ENCODE measurements at regions not wholly inside any gene's neighbourhood (a gene's known extent, or its start where the extent isn't known, plus 50 kb on each side); places are given as distances from the start of the nearest gene placed in this dataset.

DNA sequence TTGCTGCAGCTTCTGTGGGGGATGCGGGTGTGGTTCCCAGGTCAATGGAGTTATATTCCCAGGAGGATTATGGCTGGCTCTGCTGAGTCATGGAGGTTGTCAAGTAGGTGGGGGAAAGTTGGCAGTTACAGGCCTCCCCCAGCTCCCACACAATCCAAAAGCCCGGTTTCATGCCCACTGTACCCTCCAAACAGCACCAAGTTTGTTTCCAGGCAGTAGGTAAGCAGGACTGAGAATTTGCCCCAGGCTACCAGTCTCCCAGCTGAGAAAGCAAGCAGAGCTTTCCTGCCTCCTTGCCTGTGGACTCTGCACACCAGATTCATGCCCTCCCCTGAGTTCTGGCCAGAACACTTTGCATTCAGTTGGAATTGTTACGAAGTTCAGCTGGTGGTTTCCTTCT, 578.2 kb downstream of the MEI4 start:
- TF ChIP-seq, protein P1, sequence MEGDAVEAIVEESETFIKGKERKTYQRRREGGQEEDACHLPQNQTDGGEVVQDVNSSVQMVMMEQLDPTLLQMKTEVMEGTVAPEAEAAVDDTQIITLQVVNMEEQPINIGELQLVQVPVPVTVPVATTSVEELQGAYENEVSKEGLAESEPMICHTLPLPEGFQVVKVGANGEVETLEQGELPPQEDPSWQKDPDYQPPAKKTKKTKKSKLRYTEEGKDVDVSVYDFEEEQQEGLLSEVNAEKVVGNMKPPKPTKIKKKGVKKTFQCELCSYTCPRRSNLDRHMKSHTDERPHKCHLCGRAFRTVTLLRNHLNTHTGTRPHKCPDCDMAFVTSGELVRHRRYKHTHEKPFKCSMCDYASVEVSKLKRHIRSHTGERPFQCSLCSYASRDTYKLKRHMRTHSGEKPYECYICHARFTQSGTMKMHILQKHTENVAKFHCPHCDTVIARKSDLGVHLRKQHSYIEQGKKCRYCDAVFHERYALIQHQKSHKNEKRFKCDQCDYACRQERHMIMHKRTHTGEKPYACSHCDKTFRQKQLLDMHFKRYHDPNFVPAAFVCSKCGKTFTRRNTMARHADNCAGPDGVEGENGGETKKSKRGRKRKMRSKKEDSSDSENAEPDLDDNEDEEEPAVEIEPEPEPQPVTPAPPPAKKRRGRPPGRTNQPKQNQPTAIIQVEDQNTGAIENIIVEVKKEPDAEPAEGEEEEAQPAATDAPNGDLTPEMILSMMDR (IDR thresholded peaks at IDR 0.05) = no peak
- TF ChIP-seq POLR2A (IDR thresholded peaks at IDR 0.05) = no peak
- peaks cover 0 to 4% of the 10 kb centered on the region in 2 donors for H3K4me1 ChIP-seq (replicated peaks in 1 of 2)
- no peaks in the 10 kb centered on the region for H3K27me3 ChIP-seq
- intact Hi-C loops (cut with DNase I) = no loop called here
- no peaks in the 10 kb centered on the region for H3K9me3 ChIP-seq (replicated peaks in 1 of 3)
- DNase-seq = no peak
- H3K4me3 ChIP-seq = no peak overlapping the region
- H3K27ac ChIP-seq = no peak overlapping the region
- 87 to 97% (median 95%) methylated on average over 2 to 3 of the region's 3 CpGs for WGBS, 4 donors
- H3K36me3 ChIP-seq (replicated peaks in 1 of 2) = no peaks in the 10 kb centered on the region

DNA sequence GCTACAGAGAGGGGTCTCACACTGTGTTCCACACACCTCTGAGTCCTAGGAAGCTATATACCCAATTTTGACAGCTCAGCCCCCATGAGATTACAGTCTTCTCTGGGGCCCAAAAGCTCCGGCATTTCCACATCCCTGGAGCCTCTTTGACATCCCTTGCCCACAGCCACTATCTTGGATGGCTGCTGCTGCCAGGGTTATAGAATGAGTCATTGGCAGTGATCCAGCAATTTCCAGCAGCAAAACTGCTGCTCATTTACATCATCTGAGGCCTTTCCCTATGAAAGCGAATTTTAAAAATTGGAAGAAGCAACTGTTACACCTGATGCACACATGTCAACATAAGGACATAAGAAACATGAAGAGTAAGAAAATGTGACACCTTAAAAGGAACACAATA, 590.7 kb downstream of the MEI4 start:
- Histone ChIP-seq H3K27ac (no peak overlapping the region), H3K36me3 (replicated peaks in 1 of 2) (no peaks in the 10 kb centered on the region), H3K4me3 (no peak overlapping the region), H3K4me1 (replicated peaks in 1 of 2) (no peaks in the 10 kb centered on the region), H3K27me3 (no peaks in the 10 kb centered on the region), H3K9me3 (replicated peaks in 1 of 3) (peaks cover 0 to 4% (median 0%) of the 10 kb centered on the region in 3 donors)
- WGBS, 4 donors = 81 to 96% (median 87%) methylated on average over 2 of the region's 2 CpGs
- intact Hi-C loops (cut with DNase I) = no loop called here
- no peak for DNase-seq
- no peak for TF ChIP-seq POLR2A (IDR thresholded peaks at IDR 0.05)
- TF ChIP-seq, protein P1 (IDR thresholded peaks at IDR 0.05) = no peak

- intact Hi-C loops (cut with DNase I) = no loop called here
- H3K4me1 ChIP-seq (replicated peaks in 1 of 2) = no peaks in the 10 kb centered on the region
- no peaks in the 10 kb centered on the region for H3K36me3 ChIP-seq (replicated peaks in 1 of 2)
- no peak for DNase-seq
- H3K27ac ChIP-seq = no peak overlapping the region
- WGBS, 4 donors = 94 to 96% (median 94%) methylated on average over 4 of the region's 4 CpGs
- no peaks in the 10 kb centered on the region for H3K27me3 ChIP-seq
- H3K9me3 ChIP-seq (replicated peaks in 1 of 3) = no peaks in the 10 kb centered on the region
- no peak overlapping the region for H3K4me3 ChIP-seq
- TF ChIP-seq POLR2A (IDR thresholded peaks at IDR 0.05) = no peak
- TF ChIP-seq, protein P1 (IDR thresholded peaks at IDR 0.05) = no peak
Measured at GRCh38 chr6:78251931-78252330, 599.1 kb downstream of the MEI4 start.

GRCh38 chr6:78253618-78254017, 600.8 kb downstream of the MEI4 start:
- DNase-seq = no peak
- no peaks in the 10 kb centered on the region for H3K9me3 ChIP-seq (replicated peaks in 1 of 3)
- no peak overlapping the region for H3K27ac ChIP-seq
- H3K36me3 ChIP-seq (replicated peaks in 1 of 2) = no peaks in the 10 kb centered on the region
- intact Hi-C loops (cut with DNase I) = no loop called here
- TF ChIP-seq, protein P1 (IDR thresholded peaks at IDR 0.05) = no peak
- no peak for TF ChIP-seq POLR2A (IDR thresholded peaks at IDR 0.05)
- no peaks in the 10 kb centered on the region for H3K27me3 ChIP-seq
- H3K4me1 ChIP-seq (replicated peaks in 1 of 2) = no peaks in the 10 kb centered on the region
- no peak overlapping the region for H3K4me3 ChIP-seq
- 56 to 73% (median 62%) methylated on average over 2 of the region's 2 CpGs for WGBS, 4 donors

All from adrenal gland (tissue), 9 donors.